K562 (cell line): ENCODE measurements at regions not wholly inside any gene's neighbourhood (a gene's known extent, or its start where the extent isn't known, plus 50 kb on each side); places are given as distances from the start of the nearest gene placed in this dataset.

Source experiments
- BHLHE40 ChIP-seq: IDR thresholded peaks from 2 replicates; pipeline ENCODE4 v1.6.1; 2011; ENCODE audit warnings: low read length, improper control_type of control experiment
- CBX1 ChIP-seq: sonication (generic); IDR thresholded peaks from 2 replicates; pipeline ENCODE4 v1.6.1; 2016; ENCODE audit warnings: antibody characterized with exemption, low read depth, mild to moderate bottlenecking
- IRF2 ChIP-seq: sonication (generic); formaldehyde crosslinking; IDR thresholded peaks from 2 replicates; pipeline ENCODE4 v1.8.1; 2022; ENCODE audit warnings: mild to moderate bottlenecking, missing genetic modification reagents
- MAX ChIP-seq: sonication (generic); formaldehyde crosslinking; IDR thresholded peaks from 2 replicates; pipeline ENCODE4 v1.9.0; 2022; ENCODE audit warnings: mild to moderate bottlenecking, missing genetic modification reagents
- MYNN ChIP-seq, 2 experiments: sonication (generic); formaldehyde crosslinking in 1 of 2; IDR thresholded peaks; 2 replicates each; pipeline versions ENCODE4 v1.5.0 to v1.6.1; 2016 to 2020; ENCODE audit warnings: antibody characterized with exemption in 1 of 2, missing genetic modification reagents in 1 of 2
- NCOA2 ChIP-seq, 2 experiments: fragments of 450-650 bp; IDR thresholded peaks; 2 replicates each; pipeline ENCODE4 v1.6.1; 2018; ENCODE audit warnings: mild to moderate bottlenecking in 2 of 2, moderate library complexity in 1 of 2; ENCODE audit not compliant: partially characterized antibody in 2 of 2
- TBP ChIP-seq: optimal IDR thresholded peaks from 2 replicates; pipeline ENCODE3; 2011; ENCODE audit warnings: low read depth, low read length, improper control_type of control experiment
- U2AF1 ChIP-seq: fragments of 200-400 bp; formaldehyde crosslinking; optimal IDR thresholded peaks from 2 replicates; pipeline ENCODE3; 2017; ENCODE audit warnings: mild to moderate bottlenecking, low read depth, low read length, moderate library complexity
- ZNF583 ChIP-seq: fragments of 250-450 bp; sonication (Bioruptor Pico); IDR thresholded peaks from 2 replicates; pipeline ENCODE4 v1.4.0; 2020
- TF ChIP-seq, protein P1 (sequence below): fragments of 250-450 bp; sonication (Bioruptor Pico); IDR thresholded peaks from 2 replicates; pipeline ENCODE4 v1.5.0; 2020; ENCODE audit warnings: mild to moderate bottlenecking, borderline replicate concordance
- TF ChIP-seq, protein P2 (sequence below): fragments of 450-650 bp; conservative IDR thresholded peaks from 2 replicates; pipeline ENCODE4 v1.6.1; 2016; ENCODE audit warnings: missing genetic modification characterization, low read depth, mild to moderate bottlenecking, missing compliant biosample characterization, moderate library complexity
- TF ChIP-seq, protein P3 (sequence below), 3 experiments: IDR thresholded peaks in 2 of 3; conservative IDR thresholded peaks in 1 of 3; 2 replicates each; pipeline ENCODE4 v1.5.1; 2011 to 2012; ENCODE audit warnings: low read length in 3 of 3, mild to moderate bottlenecking in 3 of 3, control low read depth in 2 of 3, improper control_type of control experiment in 1 of 3, inconsistent platforms in 1 of 3, low read depth in 1 of 3, mixed read lengths in 1 of 3, moderate library complexity in 1 of 3; ENCODE audit not compliant: insufficient read depth in 2 of 3

GRCh38 chr5:90119531-90119971 is 290.0 kb downstream of the CETN3 start:
- TF ChIP-seq NCOA2 (IDR thresholded peaks at IDR 0.05; ENCODE audit: partially characterized antibody in 2 of 2) = no peak
- TF ChIP-seq ZNF583 (CRISPR knock-in tag) = no peak
- TF ChIP-seq TBP = no peak
- TF ChIP-seq, protein P1, sequence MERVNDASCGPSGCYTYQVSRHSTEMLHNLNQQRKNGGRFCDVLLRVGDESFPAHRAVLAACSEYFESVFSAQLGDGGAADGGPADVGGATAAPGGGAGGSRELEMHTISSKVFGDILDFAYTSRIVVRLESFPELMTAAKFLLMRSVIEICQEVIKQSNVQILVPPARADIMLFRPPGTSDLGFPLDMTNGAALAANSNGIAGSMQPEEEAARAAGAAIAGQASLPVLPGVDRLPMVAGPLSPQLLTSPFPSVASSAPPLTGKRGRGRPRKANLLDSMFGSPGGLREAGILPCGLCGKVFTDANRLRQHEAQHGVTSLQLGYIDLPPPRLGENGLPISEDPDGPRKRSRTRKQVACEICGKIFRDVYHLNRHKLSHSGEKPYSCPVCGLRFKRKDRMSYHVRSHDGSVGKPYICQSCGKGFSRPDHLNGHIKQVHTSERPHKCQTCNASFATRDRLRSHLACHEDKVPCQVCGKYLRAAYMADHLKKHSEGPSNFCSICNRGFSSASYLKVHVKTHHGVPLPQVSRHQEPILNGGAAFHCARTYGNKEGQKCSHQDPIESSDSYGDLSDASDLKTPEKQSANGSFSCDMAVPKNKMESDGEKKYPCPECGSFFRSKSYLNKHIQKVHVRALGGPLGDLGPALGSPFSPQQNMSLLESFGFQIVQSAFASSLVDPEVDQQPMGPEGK (CRISPR knock-in tag) = no peak
- no peak for TF ChIP-seq BHLHE40
- no peak for TF ChIP-seq IRF2 (CRISPR knock-in tag)
- no peak for TF ChIP-seq CBX1
- no peak for TF ChIP-seq MYNN (IDR thresholded peaks at IDR 0.05)
- no peak for TF ChIP-seq MYNN (CRISPR knock-in tag; IDR thresholded peaks at IDR 0.05)
- no peak for TF ChIP-seq MAX (CRISPR knock-in tag)
- TF ChIP-seq, protein P2, sequence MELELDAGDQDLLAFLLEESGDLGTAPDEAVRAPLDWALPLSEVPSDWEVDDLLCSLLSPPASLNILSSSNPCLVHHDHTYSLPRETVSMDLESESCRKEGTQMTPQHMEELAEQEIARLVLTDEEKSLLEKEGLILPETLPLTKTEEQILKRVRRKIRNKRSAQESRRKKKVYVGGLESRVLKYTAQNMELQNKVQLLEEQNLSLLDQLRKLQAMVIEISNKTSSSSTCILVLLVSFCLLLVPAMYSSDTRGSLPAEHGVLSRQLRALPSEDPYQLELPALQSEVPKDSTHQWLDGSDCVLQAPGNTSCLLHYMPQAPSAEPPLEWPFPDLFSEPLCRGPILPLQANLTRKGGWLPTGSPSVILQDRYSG (tag) = no peak
- TF ChIP-seq, protein P3, sequence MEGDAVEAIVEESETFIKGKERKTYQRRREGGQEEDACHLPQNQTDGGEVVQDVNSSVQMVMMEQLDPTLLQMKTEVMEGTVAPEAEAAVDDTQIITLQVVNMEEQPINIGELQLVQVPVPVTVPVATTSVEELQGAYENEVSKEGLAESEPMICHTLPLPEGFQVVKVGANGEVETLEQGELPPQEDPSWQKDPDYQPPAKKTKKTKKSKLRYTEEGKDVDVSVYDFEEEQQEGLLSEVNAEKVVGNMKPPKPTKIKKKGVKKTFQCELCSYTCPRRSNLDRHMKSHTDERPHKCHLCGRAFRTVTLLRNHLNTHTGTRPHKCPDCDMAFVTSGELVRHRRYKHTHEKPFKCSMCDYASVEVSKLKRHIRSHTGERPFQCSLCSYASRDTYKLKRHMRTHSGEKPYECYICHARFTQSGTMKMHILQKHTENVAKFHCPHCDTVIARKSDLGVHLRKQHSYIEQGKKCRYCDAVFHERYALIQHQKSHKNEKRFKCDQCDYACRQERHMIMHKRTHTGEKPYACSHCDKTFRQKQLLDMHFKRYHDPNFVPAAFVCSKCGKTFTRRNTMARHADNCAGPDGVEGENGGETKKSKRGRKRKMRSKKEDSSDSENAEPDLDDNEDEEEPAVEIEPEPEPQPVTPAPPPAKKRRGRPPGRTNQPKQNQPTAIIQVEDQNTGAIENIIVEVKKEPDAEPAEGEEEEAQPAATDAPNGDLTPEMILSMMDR (IDR thresholded peaks at IDR 0.05 in 2 of 3, conservative IDR thresholded peaks at IDR 0.05 in 1 of 3; ENCODE audit: insufficient read depth in 2 of 3, low read depth in 1 of 3, low read length in 3 of 3) = no peak
- TF ChIP-seq U2AF1 = no peak
